ENCODE measurements at regions not wholly inside any gene's neighbourhood (a gene's known extent, or its start where the extent isn't known, plus 50 kb on each side); places are given as distances from the start of the nearest gene placed in this dataset.
A peak's percentile ranks its signal among the peaks of the same experiment; 100 is the strongest.
"Not testable (repeated sequence)": the region's sequence is repeated elsewhere in the genome, so short reads cannot be mapped to it uniquely, and the experiment has no call there.

GRCh38 chr5:175344331-175345195, 99.4 kb downstream of the DRD1 start:
- no peak for DNase-seq

GRCh38 chr5:175343308-175343707, 100.7 kb downstream of the DRD1 start:
- DNase-seq = no peak

- no peak for DNase-seq
Observed at GRCh38 chr5:175340180-175340579, 103.8 kb downstream of the DRD1 start.

- no peak for DNase-seq
Observed at GRCh38 chr5:175337680-175338079, 106.3 kb downstream of the DRD1 start.

GRCh38 chr5:175336781-175337180, 107.2 kb downstream of the DRD1 start:
- no peak for DNase-seq

- no peak for DNase-seq
Observed at GRCh38 chr5:175335691-175336090, 108.3 kb downstream of the DRD1 start.

- not testable (repeated sequence) for DNase-seq
Observed at GRCh38 chr5:175331173-175332036, 112.6 kb downstream of the DRD1 start.

- no peak for DNase-seq
Observed at GRCh38 chr5:175329976-175330375, 114.0 kb downstream of the DRD1 start.

GRCh38 chr5:175328687-175329086, 115.3 kb downstream of the DRD1 start:
- no peak for DNase-seq

GRCh38 chr5:175328176-175328575, 115.8 kb downstream of the DRD1 start:
- no peak for DNase-seq

GRCh38 chr5:175325681-175326080, 118.3 kb downstream of the DRD1 start:
- no peak for DNase-seq

- DNase-seq = peak; percentile 15 to 18
Observed at GRCh38 chr5:175321927-175322532, 122.0 kb downstream of the DRD1 start.

- DNase-seq = no peak
Observed at GRCh38 chr5:175319199-175319598, 124.8 kb downstream of the DRD1 start.

- DNase-seq = no peak
Observed at GRCh38 chr5:175317872-175318271, 126.1 kb downstream of the DRD1 start.

GRCh38 chr5:175309218-175309810, 134.7 kb downstream of the DRD1 start:
- DNase-seq = no peak

GRCh38 chr5:175308701-175309100, 135.3 kb downstream of the DRD1 start:
- DNase-seq = no peak

GRCh38 chr5:175306381-175306780, 137.6 kb downstream of the DRD1 start:
- DNase-seq = no peak

GRCh38 chr5:175305251-175305650, 138.7 kb downstream of the DRD1 start:
- no peak for DNase-seq

GRCh38 chr5:175290379-175290778, 153.6 kb downstream of the DRD1 start:
- DNase-seq = no peak

GRCh38 chr5:175288048-175288621, 155.8 kb downstream of the DRD1 start:
- DNase-seq = no peak

GRCh38 chr5:175286981-175287380, 157.0 kb downstream of the DRD1 start:
- no peak for DNase-seq

- no peak for DNase-seq
Observed at GRCh38 chr5:175285261-175285660, 158.7 kb downstream of the DRD1 start.

GRCh38 chr5:175284806-175285205, 159.2 kb downstream of the DRD1 start:
- DNase-seq = no peak

All from stimulated activated CD4-positive, alpha-beta T cell treated with anti-CD3 and anti-CD28 coated beads, Interleukin-2, amount 100 ng/mL, for 24 hours (primary cell).